CD14-positive monocyte (primary cell): ENCODE measurements at regions not wholly inside any gene's neighbourhood (a gene's known extent, or its start where the extent isn't known, plus 50 kb on each side); places are given as distances from the start of the nearest gene placed in this dataset.

Experiments
- DNase-seq, 3 donors: peaks; one replicate each; pipeline ENCODE4 v3.0.0-alpha.2; 2011 to 2022
- H2AFZ ChIP-seq: 2 replicates; pipeline ENCODE4 v1.6.0; 2012; ENCODE audit warnings: mild to moderate bottlenecking, low read depth, low read length, inconsistent platforms; ENCODE audit not compliant: insufficient read depth, poor library complexity, severe bottlenecking
- H3K27ac ChIP-seq, 2 donors: 1 replicate in 1 of 2; 2 replicates in 1 of 2; pipeline ENCODE4 v1.5.1; 2012 to 2013; ENCODE audit warnings: low read length in 2 of 2, control low read depth in 1 of 2, inconsistent platforms in 1 of 2, low read depth in 1 of 2, mild to moderate bottlenecking in 1 of 2
- H3K27me3 ChIP-seq, 2 donors: one replicate each; pipeline versions ENCODE4 v1.6.0 to v1.6.1; 2011 to 2013; ENCODE audit warnings: low read length in 2 of 2; ENCODE audit not compliant: control insufficient read depth in 2 of 2, insufficient read depth in 2 of 2
- H3K36me3 ChIP-seq, 2 donors: replicated peaks in 1 of 2; 1 replicate in 1 of 2; 2 replicates in 1 of 2; pipeline versions ENCODE4 v1.5.1 to v1.6.1; 2012 to 2013; ENCODE audit warnings: low read length in 2 of 2, control low read depth in 1 of 2, inconsistent platforms in 1 of 2, mild to moderate bottlenecking in 1 of 2; ENCODE audit not compliant: insufficient read depth in 2 of 2, control insufficient read depth in 1 of 2
- H3K4me1 ChIP-seq, 2 donors: 1 replicate in 1 of 2; 2 replicates in 1 of 2; pipeline versions ENCODE4 v1.5.1 to v1.6.1; 2012 to 2013; ENCODE audit warnings: low read length in 2 of 2, control low read depth in 1 of 2, inconsistent platforms in 1 of 2, mild to moderate bottlenecking in 1 of 2, moderate library complexity in 1 of 2; ENCODE audit not compliant: insufficient read depth in 2 of 2, control insufficient read depth in 1 of 2
- H3K4me2 ChIP-seq: replicated peaks from 2 replicates; pipeline ENCODE3; 2012; ENCODE audit warnings: low read length, moderate library complexity, mild to moderate bottlenecking; ENCODE audit not compliant: poor library complexity, severe bottlenecking; ENCODE audit errors: extremely low read depth
- H3K4me3 ChIP-seq, 3 experiments: fragments of 200-600 bp in 1 of 3; sonication (generic) in 1 of 3; replicated peaks in 1 of 3; 1 replicate in 2 of 3; 2 replicates in 1 of 3; pipeline ENCODE4 v1.5.1; 2011 to 2013; ENCODE audit warnings: low read length in 3 of 3, mild to moderate bottlenecking in 3 of 3, control low read depth in 2 of 3, low read depth in 2 of 3, inconsistent platforms in 1 of 3, moderate library complexity in 1 of 3
- H3K79me2 ChIP-seq: 2 replicates; pipeline ENCODE4 v1.6.0; 2012; ENCODE audit warnings: mild to moderate bottlenecking, control low read depth, inconsistent platforms, low read length, moderate library complexity; ENCODE audit not compliant: insufficient read depth
- H3K9ac ChIP-seq: 2 replicates; pipeline ENCODE4 v1.6.0; 2017; ENCODE audit warnings: low read length, mild to moderate bottlenecking; ENCODE audit not compliant: insufficient read depth, poor library complexity, severe bottlenecking
- H3K9me3 ChIP-seq, 2 donors: replicated peaks in 1 of 2; 1 replicate in 1 of 2; 2 replicates in 1 of 2; pipeline versions ENCODE4 v1.5.1 to v1.6.1; 2012 to 2013; ENCODE audit warnings: low read length in 2 of 2, control low read depth in 1 of 2; ENCODE audit not compliant: control insufficient read depth in 1 of 2, insufficient read depth in 1 of 2
- H4K20me1 ChIP-seq: 2 replicates; pipeline ENCODE4 v1.6.0; 2012; ENCODE audit warnings: mild to moderate bottlenecking, low read length, control low read depth, moderate library complexity; ENCODE audit not compliant: insufficient read depth
- H3K27ac Mint-ChIP-seq, 7 donors: one replicate each; pipeline ENCODE4 v1.8.0; 2020; ENCODE audit warnings: mild to moderate bottlenecking in 7 of 7, mixed read lengths in 7 of 7, moderate library complexity in 6 of 7, inconsistent platforms in 2 of 7
- H3K27me3 Mint-ChIP-seq, 3 donors: one replicate each; pipeline ENCODE4 v1.8.0; 2021 to 2022; ENCODE audit warnings: low read depth in 3 of 3, mild to moderate bottlenecking in 3 of 3, mixed read lengths in 3 of 3, moderate library complexity in 3 of 3, inconsistent platforms in 1 of 3
- H3K36me3 Mint-ChIP-seq, 2 donors: one replicate each; pipeline ENCODE4 v1.8.0; 2020; ENCODE audit warnings: mixed read lengths in 2 of 2, inconsistent platforms in 1 of 2, mild to moderate bottlenecking in 1 of 2
- H3K4me1 Mint-ChIP-seq: one replicate; pipeline ENCODE4 v1.8.0; 2020; ENCODE audit warnings: mild to moderate bottlenecking, mixed read lengths
- H3K4me3 Mint-ChIP-seq, 2 donors: one replicate each; pipeline ENCODE4 v1.8.0; 2020; ENCODE audit warnings: mild to moderate bottlenecking in 2 of 2, mixed read lengths in 2 of 2, moderate library complexity in 1 of 2
- H3K9me3 Mint-ChIP-seq, 7 donors: one replicate each; pipeline ENCODE4 v1.8.0; 2020 to 2022; ENCODE audit warnings: mixed read lengths in 7 of 7, mild to moderate bottlenecking in 6 of 7, moderate library complexity in 6 of 7, inconsistent platforms in 2 of 7
- CTCF ChIP-seq: fragments of 200-600 bp; IDR thresholded peaks from one replicate; pipeline ENCODE4 v1.8.0; 2022; ENCODE audit warnings: antibody characterized with exemption, mild to moderate bottlenecking
- WGBS: methylation state at CpG from one replicate; pipeline ENCODE4 v1.1.5; 2013; ENCODE audit warnings: missing lambda C conversion rate; ENCODE audit not compliant: insufficient coverage; 5-methylcytosine and 5-hydroxymethylcytosine counted together
- intact Hi-C, 2 donors: fragments of 100-400 bp; cut with micrococcal nuclease; formaldehyde crosslinking; loops; one replicate each; pipeline versions ENCODE4 v1.15.0 to v1.15.1; 2023

GRCh38 chr10:56085406-56086122, 275.5 kb downstream of the ZWINT start:
- H3K4me1 ChIP-seq = no peaks in the 10 kb centered on the region
- intact Hi-C loops = no loop called here
- Mint-ChIP-seq H3K9me3 (peaks cover 0 to 7% (median 3%) of the 10 kb centered on the region in 7 donors), H3K27me3 (no peaks in the 10 kb centered on the region), H3K27ac (no peak overlapping the region), H3K4me1 (no peaks in the 10 kb centered on the region), H3K4me3 (no peak overlapping the region), H3K36me3 (no peaks in the 10 kb centered on the region)
- no peak for TF ChIP-seq CTCF
- no peak overlapping the region for H3K4me3 ChIP-seq
- peaks cover 0 to 4% of the 10 kb centered on the region in 2 donors for H3K9me3 ChIP-seq
- no peak overlapping the region for H3K9ac ChIP-seq
- H3K27me3 ChIP-seq = no peaks in the 10 kb centered on the region
- H3K79me2 ChIP-seq = no peaks in the 10 kb centered on the region
- H2AFZ ChIP-seq = no peak overlapping the region
- H4K20me1 ChIP-seq = no peaks in the 10 kb centered on the region
- no peak overlapping the region for H3K27ac ChIP-seq
- no peaks in the 10 kb centered on the region for H3K36me3 ChIP-seq
- no peak overlapping the region for H3K4me2 ChIP-seq
- no peak for DNase-seq
- no CpG with 5 or more reads among the region's 1 CpG for WGBS

- Histone ChIP-seq H2AFZ (no peak overlapping the region), H3K4me2 (no peak overlapping the region), H3K79me2 (no peaks in the 10 kb centered on the region), H3K27ac (no peak overlapping the region), H4K20me1 (no peaks in the 10 kb centered on the region), H3K4me1 (no peaks in the 10 kb centered on the region), H3K9me3 (peaks cover 0 to 7% of the 10 kb centered on the region in 2 donors), H3K27me3 (no peaks in the 10 kb centered on the region), H3K9ac (no peak overlapping the region), H3K36me3 (no peaks in the 10 kb centered on the region), H3K4me3 (no peak overlapping the region)
- no CpG with 5 or more reads among the region's 3 CpGs for WGBS
- intact Hi-C loops = no loop called here
- Mint-ChIP-seq H3K27me3 (no peaks in the 10 kb centered on the region), H3K9me3 (peaks cover 0 to 7% (median 2%) of the 10 kb centered on the region in 7 donors), H3K27ac (no peak overlapping the region), H3K36me3 (no peaks in the 10 kb centered on the region), H3K4me3 (no peak overlapping the region), H3K4me1 (no peaks in the 10 kb centered on the region)
- TF ChIP-seq CTCF = no peak
- no peak for DNase-seq
Measured at GRCh38 chr10:56082169-56082568, 278.9 kb downstream of the ZWINT start.
